Uterus (tissue), 2 donors: ENCODE measurements at regions not wholly inside any gene's neighbourhood (a gene's known extent, or its start where the extent isn't known, plus 50 kb on each side); places are given as distances from the start of the nearest gene placed in this dataset.

Source experiments
- CTCF ChIP-seq, 4 experiments: fragments of 200-600 bp in 2 of 4; fragments of 450-650 bp in 2 of 4; sonication (generic) in 2 of 4; IDR thresholded peaks; one replicate each; pipeline ENCODE4 v1.5.1; 2016 to 2019; ENCODE audit warnings: antibody characterized with exemption in 4 of 4, mild to moderate bottlenecking in 2 of 4, moderate library complexity in 1 of 4
- POLR2A ChIP-seq, 2 donors: fragments of 450-650 bp; IDR thresholded peaks; one replicate each; pipeline ENCODE4 v1.6.1; 2016; ENCODE audit warnings: antibody characterized with exemption in 2 of 2, mild to moderate bottlenecking in 1 of 2, moderate library complexity in 1 of 2

GRCh38 chr15:66925721-66926120, 139.7 kb upstream of the SMAD3 start:
- TF ChIP-seq CTCF (IDR thresholded peaks at IDR 0.05) (no peak), POLR2A (IDR thresholded peaks at IDR 0.05) (no peak)
